ENCODE measurements at regions not wholly inside any gene's neighbourhood (a gene's known extent, or its start where the extent isn't known, plus 50 kb on each side); places are given as distances from the start of the nearest gene placed in this dataset.

DNA sequence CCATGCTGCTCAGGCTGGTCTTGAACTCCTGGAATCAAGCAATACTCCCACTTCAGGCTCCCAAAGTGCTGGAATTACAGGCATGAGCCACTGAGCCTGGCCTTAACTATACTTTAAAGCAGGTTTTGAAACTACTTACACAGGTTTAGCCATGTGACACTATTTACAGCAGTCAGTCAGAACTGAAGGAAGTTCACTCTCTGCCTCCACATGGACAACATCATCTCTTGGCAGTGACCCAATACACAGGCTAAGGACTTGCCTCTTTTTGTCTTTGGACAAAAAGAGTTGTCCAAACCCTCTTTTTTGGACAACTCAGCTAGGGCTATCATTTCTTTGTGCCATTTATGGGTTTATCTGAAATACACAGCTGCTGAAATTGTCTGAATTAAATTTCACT, 89.0 kb upstream of the CLDN10 start:
- H3K4me3 ChIP-seq (ENCODE audit: control insufficient read depth, low read depth, low read length), result no peak overlapping the region
- DNase-seq (ENCODE audit: low read depth), result no peak
- TF ChIP-seq, protein P1, sequence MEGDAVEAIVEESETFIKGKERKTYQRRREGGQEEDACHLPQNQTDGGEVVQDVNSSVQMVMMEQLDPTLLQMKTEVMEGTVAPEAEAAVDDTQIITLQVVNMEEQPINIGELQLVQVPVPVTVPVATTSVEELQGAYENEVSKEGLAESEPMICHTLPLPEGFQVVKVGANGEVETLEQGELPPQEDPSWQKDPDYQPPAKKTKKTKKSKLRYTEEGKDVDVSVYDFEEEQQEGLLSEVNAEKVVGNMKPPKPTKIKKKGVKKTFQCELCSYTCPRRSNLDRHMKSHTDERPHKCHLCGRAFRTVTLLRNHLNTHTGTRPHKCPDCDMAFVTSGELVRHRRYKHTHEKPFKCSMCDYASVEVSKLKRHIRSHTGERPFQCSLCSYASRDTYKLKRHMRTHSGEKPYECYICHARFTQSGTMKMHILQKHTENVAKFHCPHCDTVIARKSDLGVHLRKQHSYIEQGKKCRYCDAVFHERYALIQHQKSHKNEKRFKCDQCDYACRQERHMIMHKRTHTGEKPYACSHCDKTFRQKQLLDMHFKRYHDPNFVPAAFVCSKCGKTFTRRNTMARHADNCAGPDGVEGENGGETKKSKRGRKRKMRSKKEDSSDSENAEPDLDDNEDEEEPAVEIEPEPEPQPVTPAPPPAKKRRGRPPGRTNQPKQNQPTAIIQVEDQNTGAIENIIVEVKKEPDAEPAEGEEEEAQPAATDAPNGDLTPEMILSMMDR (IDR thresholded peaks at IDR 0.05; ENCODE audit: control insufficient read depth, insufficient read depth, low read depth, low read length, missing control alignments), result no peak

DNA sequence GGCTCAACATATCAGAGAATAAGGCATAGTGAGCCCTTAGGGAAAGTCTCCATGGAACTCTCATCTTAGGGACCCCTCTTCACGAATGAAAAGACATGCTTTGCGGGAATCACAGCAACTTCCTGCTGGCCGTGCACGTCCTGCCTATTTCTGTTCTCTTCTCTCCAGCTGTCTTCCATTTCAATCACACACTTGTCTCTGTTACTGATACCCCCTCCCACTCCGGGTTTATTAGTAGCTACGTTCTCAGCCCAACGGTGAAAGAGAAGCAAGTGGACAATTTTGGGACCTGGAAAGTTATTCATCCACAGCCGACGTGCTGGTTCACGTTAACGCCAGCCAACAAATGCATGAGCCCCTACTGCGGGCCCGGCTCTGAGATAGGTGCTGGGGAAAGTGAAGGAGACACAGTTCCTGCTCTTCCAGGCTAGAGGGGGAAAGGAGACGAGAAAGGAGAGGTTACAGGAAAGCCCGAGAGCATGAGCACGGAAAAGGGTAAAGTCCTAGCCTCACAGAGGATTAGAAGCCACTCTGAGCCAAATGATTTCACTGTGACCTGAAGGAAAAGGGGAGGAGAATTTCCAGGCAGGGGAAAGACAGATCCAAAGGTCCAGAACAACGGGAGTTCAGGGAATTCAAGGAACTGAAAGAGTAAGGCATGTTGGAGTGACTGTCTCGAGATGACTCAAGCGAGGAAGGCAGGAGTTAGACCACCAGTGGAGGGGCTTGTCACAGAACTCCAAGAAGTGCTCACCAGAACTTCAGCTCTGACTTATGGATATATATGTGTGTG, 81.8 kb upstream of the CLDN10 start:
- TF ChIP-seq, protein P1 (IDR thresholded peaks at IDR 0.05; ENCODE audit: control insufficient read depth, insufficient read depth, low read depth, low read length, missing control alignments), result no peak
- DNase-seq (ENCODE audit: low read depth), result no peak
- H3K4me3 ChIP-seq (ENCODE audit: control insufficient read depth, low read depth, low read length), result no peak overlapping the region

DNA sequence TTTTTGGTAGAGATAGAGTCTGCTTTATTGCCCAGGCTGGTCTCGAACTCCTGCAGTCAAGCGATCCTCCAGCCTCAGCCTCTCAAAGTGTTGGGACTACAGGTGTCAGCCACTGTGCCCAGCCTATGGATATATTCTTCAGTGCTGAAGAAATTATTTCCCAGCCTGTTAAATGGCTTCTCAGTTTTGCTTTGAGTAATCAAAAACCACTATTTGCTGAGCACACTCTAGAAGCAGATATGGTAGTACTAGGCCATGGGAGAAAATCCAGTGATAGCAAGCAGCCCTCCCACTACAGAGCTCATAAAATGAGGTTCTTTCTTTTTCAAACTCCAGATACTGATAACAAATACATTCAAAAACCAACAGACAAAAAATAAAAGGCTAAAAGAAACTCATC, 80.6 kb upstream of the CLDN10 start:
- TF ChIP-seq, protein P1 (IDR thresholded peaks at IDR 0.05; ENCODE audit: control insufficient read depth, insufficient read depth, low read depth, low read length, missing control alignments), result no peak
- no peak overlapping the region for H3K4me3 ChIP-seq (ENCODE audit: control insufficient read depth, low read depth, low read length)

DNA sequence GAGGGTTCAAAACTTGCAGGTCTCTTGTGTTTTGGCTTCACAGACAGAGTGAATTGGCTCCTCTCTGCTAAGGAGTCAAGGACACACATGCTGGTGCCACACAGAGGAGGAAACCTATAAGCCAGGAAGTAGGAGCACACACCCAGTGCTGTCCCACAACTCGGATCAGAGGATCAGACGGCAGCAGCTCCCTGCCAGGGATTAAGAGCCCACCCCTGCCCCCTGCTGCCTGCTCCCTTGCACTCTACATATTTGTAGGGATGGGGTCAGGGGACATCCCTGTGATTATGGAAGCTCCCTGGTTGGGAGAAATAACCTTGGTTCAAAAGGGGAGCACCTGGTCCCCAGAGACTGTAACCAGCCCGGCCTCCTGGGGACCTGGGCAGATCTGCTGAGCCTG, 77.5 kb upstream of the CLDN10 start:
- H3K4me3 ChIP-seq (ENCODE audit: control insufficient read depth, low read depth, low read length), result no peak overlapping the region
- DNase-seq (ENCODE audit: low read depth), result no peak
- TF ChIP-seq, protein P1 (IDR thresholded peaks at IDR 0.05; ENCODE audit: control insufficient read depth, insufficient read depth, low read depth, low read length, missing control alignments), result no peak

More for the DNA sequence above, 80.6 kb upstream of the CLDN10 start:
- DNase-seq (ENCODE audit: low read depth), result no peak

DNA sequence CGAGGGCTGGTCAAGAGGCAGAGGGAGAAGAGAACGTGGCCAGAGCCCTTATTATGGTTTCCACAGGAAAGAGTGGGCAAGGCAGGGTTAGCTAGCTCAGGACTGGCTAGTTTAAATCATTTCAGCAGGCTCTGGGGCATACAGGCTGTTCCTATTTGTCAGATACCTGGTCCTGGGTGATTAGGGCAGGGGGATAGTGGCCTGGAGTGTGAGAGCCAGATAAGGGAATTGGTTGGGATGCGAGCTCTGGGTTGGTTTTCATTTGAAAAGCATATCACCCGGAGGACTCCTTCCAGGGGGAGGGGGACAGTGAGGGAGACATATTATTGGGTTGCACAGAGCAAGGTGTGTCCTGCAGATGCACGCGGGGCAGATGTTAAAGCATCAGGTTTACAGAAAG, 75.3 kb upstream of the CLDN10 start:
- H3K4me3 ChIP-seq (ENCODE audit: control insufficient read depth, low read depth, low read length), result no peak overlapping the region
- DNase-seq (ENCODE audit: low read depth), result no peak
- TF ChIP-seq, protein P1 (IDR thresholded peaks at IDR 0.05; ENCODE audit: control insufficient read depth, insufficient read depth, low read depth, low read length, missing control alignments), result no peak

DNA sequence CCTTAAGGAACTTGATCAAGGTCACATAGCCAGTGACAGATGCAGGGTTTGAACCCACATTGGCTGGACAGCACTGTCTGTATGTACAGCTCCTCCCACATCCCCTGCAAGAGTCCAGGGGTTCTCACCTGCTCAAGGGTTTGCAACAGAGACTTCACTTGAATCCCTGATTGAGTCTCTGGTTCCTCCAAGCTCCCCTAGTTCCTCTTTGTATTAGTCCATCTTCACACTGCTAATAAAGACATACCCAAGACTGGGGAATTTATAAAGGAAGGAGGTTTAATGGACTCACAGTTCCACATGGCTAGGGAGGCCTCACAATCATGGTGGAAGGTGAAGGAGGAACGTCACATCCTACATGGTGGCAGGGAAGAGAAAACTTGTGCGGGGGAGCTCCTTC, 72.8 kb upstream of the CLDN10 start:
- H3K4me3 ChIP-seq (ENCODE audit: control insufficient read depth, low read depth, low read length), result no peak overlapping the region
- TF ChIP-seq, protein P1 (IDR thresholded peaks at IDR 0.05; ENCODE audit: control insufficient read depth, insufficient read depth, low read depth, low read length, missing control alignments), result no peak
- DNase-seq (ENCODE audit: low read depth), result no peak

Measured in AG09309 (cell line).